Heart left ventricle (tissue), 16 donors: ENCODE measurements at regions not wholly inside any gene's neighbourhood (a gene's known extent, or its start where the extent isn't known, plus 50 kb on each side); places are given as distances from the start of the nearest gene placed in this dataset.
"Not testable (repeated sequence)": the region's sequence is repeated elsewhere in the genome, so short reads cannot be mapped to it uniquely, and the experiment has no call there.

Source experiments
- ATAC-seq, 4 donors: fragments of 200-7000 bp; cut with Tn5 transposase; one replicate each; pipeline ENCODE4 v1.9.1; 2020 to 2022; ENCODE audit warnings: moderate library complexity in 4 of 4, mild to moderate bottlenecking in 3 of 4, moderate number of reproducible peaks in 1 of 4
- DNase-seq, 5 donors: peaks; one replicate each; pipeline ENCODE4 v3.0.0-alpha.2; 2020
- H3K27ac ChIP-seq, 12 donors: fragments of 200-600 bp; sonication (generic) in 4 of 12; one replicate each; pipeline versions ENCODE4 v1.5.0 to v1.8.0; 2016 to 2022; ENCODE audit warnings: mild to moderate bottlenecking in 2 of 12
- H3K27me3 ChIP-seq, 9 donors: fragments of 200-600 bp; sonication (generic) in 2 of 9; one replicate each; pipeline versions ENCODE4 v1.5.1 to v1.8.0; 2016 to 2022; ENCODE audit warnings: mild to moderate bottlenecking in 3 of 9
- H3K36me3 ChIP-seq, 9 donors: fragments of 200-600 bp; sonication (generic) in 2 of 9; one replicate each; pipeline versions ENCODE4 v1.5.0 to v1.8.0; 2018 to 2022; ENCODE audit warnings: mild to moderate bottlenecking in 2 of 9
- H3K4me1 ChIP-seq, 12 donors: fragments of 200-600 bp; sonication (generic) in 4 of 12; one replicate each; pipeline versions ENCODE4 v1.5.0 to v1.8.0; 2016 to 2022; ENCODE audit warnings: mild to moderate bottlenecking in 3 of 12
- H3K4me3 ChIP-seq, 12 donors: fragments of 200-600 bp; sonication (generic) in 4 of 12; one replicate each; pipeline versions ENCODE4 v1.5.0 to v1.8.0; 2017 to 2022; ENCODE audit warnings: mild to moderate bottlenecking in 9 of 12, moderate library complexity in 4 of 12
- H3K9me3 ChIP-seq, 12 donors: fragments of 200-600 bp; sonication (generic) in 4 of 12; one replicate each; pipeline versions ENCODE4 v1.5.0 to v1.8.0; 2016 to 2022; ENCODE audit warnings: mild to moderate bottlenecking in 1 of 12
- POLR2A ChIP-seq, 2 donors: fragments of 450-650 bp; IDR thresholded peaks; one replicate each; pipeline ENCODE4 v1.6.1; 2017; ENCODE audit warnings: antibody characterized with exemption in 2 of 2, mild to moderate bottlenecking in 2 of 2, moderate library complexity in 2 of 2
- WGBS, 4 donors: extraction: QIAGEN DNeasy Blood & Tissue Kit in 2 of 4; methylation state at CpG; one replicate each; pipeline versions ENCODE4 v1.1.5 to v1.1.7; 2013 to 2018; 5-methylcytosine and 5-hydroxymethylcytosine counted together
- intact Hi-C, 10 donors: fragments of 100-400 bp; cut with DNase I; formaldehyde crosslinking; loops; one replicate each; pipeline versions ENCODE4 v1.11.1 to v1.14.2; 2022
- TF ChIP-seq, protein P1 (sequence below), 12 donors: fragments of 200-600 bp; sonication (generic) in 4 of 12; IDR thresholded peaks; one replicate each; pipeline versions ENCODE4 v1.5.0 to v1.8.0; 2018 to 2022; ENCODE audit warnings: antibody characterized with exemption in 12 of 12, mild to moderate bottlenecking in 5 of 12
- donor health status: ischemic (EF 13 %, LVEDD 7.1; RV severe dilation, severe dysfunction).
- donor health status: healthy with polysubstance abuse.
- donor health status: DM: no; HTN: yes; CAD: no.
- donor health status: DM: no; HTN: no; CAD: no.
- donor health status: ischemic (EF 25% LVEDD 6.9; RV normal size, moderate dysfunction).
- donor health status: ischemic (EF 25% LVEDD 5.7; RV mildly dilated, moderate dysfunction).
- donor health status: healthy.
- donor health status: DM: yes; HTN: yes; CAD: no.
- donor health status: ischemic (EF 35%, LVEDD 5.7; RV mildly dilated, moderate dysfunction).
- donor health status: nonischemic (EF 11% LVEDD 7.7; RV severe dilation, severe dysfunction).
- donor health status: DM: yes; HTN: yes; CAD: no.
- donor health status: PGD.
- donor health status: ischemic (EF 29% LVEDD 5.4; RV normal size, mild dysfunction).
- donor health status: nonischemic (EF 23%, LVEDD 6.1; RV moderate dilation, normal function).

DNA sequence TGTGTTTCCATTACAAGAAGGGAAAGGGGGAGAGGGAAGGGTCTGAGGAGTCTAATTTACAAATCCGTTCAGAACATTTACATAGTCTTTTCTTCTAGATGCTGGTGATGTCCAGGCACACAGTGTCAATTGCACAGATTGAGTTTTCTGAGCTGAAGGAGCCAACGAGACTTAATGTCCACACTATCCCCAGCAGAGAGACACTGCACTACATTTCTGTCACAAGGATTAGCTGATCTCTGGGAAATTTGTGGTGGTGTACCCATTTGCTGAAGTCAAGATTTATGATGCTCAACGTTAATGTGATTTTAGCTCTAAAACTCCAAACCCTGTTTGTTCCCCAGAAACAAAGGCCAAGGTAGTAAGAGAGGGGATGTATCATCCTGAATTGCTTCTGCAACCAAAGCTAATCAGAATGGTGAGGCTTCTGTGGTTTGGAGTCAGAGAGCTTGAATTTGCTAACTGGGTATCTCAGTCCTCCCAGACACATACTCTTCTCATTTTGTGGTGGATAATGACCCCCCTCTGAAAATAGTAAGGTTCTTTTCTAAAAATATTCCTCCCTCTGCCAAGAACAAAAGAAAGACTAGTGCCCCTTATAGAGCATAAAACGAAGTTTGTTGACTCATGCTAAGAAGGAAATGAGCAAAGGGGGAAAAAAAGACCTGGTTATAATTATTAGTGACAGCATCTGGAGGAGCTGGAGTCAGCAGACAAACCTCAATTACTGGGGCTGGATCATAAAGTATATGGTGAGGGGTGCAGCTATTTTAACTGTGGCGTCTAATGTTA, 416.9 kb downstream of the PSAT1 start:
- Histone ChIP-seq H3K36me3 (no peaks in the 10 kb centered on the region), H3K27me3 (no peaks in the 10 kb centered on the region), H3K27ac (no peak overlapping the region), H3K4me1 (no peaks in the 10 kb centered on the region), H3K9me3 (no peaks in the 10 kb centered on the region), H3K4me3 (no peak overlapping the region)
- ATAC-seq = no peak
- no peak for DNase-seq
- intact Hi-C loops = no loop called here
- TF ChIP-seq POLR2A (IDR thresholded peaks at IDR 0.05) = no peak
- TF ChIP-seq, protein P1, sequence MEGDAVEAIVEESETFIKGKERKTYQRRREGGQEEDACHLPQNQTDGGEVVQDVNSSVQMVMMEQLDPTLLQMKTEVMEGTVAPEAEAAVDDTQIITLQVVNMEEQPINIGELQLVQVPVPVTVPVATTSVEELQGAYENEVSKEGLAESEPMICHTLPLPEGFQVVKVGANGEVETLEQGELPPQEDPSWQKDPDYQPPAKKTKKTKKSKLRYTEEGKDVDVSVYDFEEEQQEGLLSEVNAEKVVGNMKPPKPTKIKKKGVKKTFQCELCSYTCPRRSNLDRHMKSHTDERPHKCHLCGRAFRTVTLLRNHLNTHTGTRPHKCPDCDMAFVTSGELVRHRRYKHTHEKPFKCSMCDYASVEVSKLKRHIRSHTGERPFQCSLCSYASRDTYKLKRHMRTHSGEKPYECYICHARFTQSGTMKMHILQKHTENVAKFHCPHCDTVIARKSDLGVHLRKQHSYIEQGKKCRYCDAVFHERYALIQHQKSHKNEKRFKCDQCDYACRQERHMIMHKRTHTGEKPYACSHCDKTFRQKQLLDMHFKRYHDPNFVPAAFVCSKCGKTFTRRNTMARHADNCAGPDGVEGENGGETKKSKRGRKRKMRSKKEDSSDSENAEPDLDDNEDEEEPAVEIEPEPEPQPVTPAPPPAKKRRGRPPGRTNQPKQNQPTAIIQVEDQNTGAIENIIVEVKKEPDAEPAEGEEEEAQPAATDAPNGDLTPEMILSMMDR (IDR thresholded peaks at IDR 0.05) = no peak
- WGBS, 4 donors = 54 to 67% (median 55%) methylated on average over 5 of the region's 5 CpGs

GRCh38 chr9:78714576-78714975, 417.7 kb downstream of the PSAT1 start:
- ATAC-seq (no peak), DNase-seq (no peak)
- Histone ChIP-seq H3K27ac (no peak overlapping the region), H3K9me3 (no peaks in the 10 kb centered on the region), H3K36me3 (no peaks in the 10 kb centered on the region), H3K4me3 (no peak overlapping the region), H3K4me1 (no peaks in the 10 kb centered on the region), H3K27me3 (no peaks in the 10 kb centered on the region)
- 39 to 45% (median 44%) methylated on average over 2 of the region's 2 CpGs for WGBS, 4 donors
- intact Hi-C loops = no loop called here
- TF ChIP-seq POLR2A (IDR thresholded peaks at IDR 0.05) = no peak
- TF ChIP-seq, protein P1 (IDR thresholded peaks at IDR 0.05) = no peak

DNA sequence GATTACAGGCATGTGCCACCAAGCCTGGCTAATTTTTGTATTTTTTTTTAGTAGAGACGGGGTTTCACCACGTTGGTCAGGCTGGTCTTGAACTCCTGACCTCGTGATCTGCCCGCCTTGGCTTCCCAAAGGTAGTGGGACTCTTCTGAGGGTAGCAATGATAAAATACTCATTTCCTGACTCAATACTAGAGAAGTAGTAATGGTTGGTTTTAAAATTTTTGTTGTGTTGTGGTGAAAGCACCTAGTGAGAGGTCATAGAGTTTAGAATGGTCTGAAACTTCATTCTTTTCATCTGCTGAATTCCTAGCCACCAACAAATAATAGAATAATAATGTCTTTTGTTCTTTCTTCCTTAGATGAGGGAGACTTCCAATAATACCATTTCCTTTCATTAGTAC, 422.1 kb downstream of the PSAT1 start:
- H3K27ac ChIP-seq, ATAC-seq, H3K27me3 ChIP-seq, DNase-seq, H3K36me3 ChIP-seq, H3K4me3 ChIP-seq, intact Hi-C loops, H3K4me1 ChIP-seq, H3K9me3 ChIP-seq: not testable (repeated sequence)
- WGBS, 4 donors = 81 to 82% (median 81%) methylated on average over 4 of the region's 4 CpGs

DNA sequence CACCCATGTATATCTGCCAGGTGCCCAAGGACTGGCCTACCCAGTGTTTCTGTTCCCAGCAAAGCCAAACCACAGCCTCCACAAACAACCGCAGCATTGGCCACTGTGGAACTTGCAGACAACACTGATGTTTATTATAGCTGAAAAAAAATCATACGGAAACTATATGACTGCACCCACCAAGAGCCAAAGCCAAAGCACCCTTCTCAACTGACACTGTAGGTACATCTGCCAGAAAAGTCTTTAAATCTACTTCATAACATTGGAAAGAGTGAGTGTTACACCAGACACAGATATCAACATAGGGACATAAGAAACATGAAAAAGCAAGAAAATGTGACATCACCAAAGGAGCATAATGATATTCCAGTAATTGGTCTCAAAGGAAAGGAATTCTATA, 428.0 kb downstream of the PSAT1 start:
- H3K27ac ChIP-seq = no peak overlapping the region
- H3K4me3 ChIP-seq = no peak overlapping the region
- no peaks in the 10 kb centered on the region for H3K4me1 ChIP-seq
- ATAC-seq (no peak), DNase-seq (no peak)
- no peaks in the 10 kb centered on the region for H3K27me3 ChIP-seq
- WGBS, 4 donors = 72 to 89% (median 88%) methylated on average over 2 of the region's 2 CpGs
- no peaks in the 10 kb centered on the region for H3K36me3 ChIP-seq
- H3K9me3 ChIP-seq = peaks cover 0 to 47% (median 13%) of the 10 kb centered on the region in 12 donors
- intact Hi-C loops = no loop called here
- TF ChIP-seq, protein P1 (IDR thresholded peaks at IDR 0.05) = no peak
- TF ChIP-seq POLR2A (IDR thresholded peaks at IDR 0.05) = no peak

GRCh38 chr9:78725503-78725902, 428.6 kb downstream of the PSAT1 start:
- Histone ChIP-seq H3K4me1 (no peaks in the 10 kb centered on the region), H3K9me3 (peaks cover 0 to 48% (median 13%) of the 10 kb centered on the region in 12 donors), H3K4me3 (no peak overlapping the region), H3K36me3 (no peaks in the 10 kb centered on the region), H3K27me3 (no peaks in the 10 kb centered on the region), H3K27ac (no peak overlapping the region)
- 70 to 82% (median 76%) methylated on average over 1 of the region's 1 CpG for WGBS, 4 donors
- no peak for TF ChIP-seq POLR2A (IDR thresholded peaks at IDR 0.05)
- TF ChIP-seq, protein P1 (IDR thresholded peaks at IDR 0.05) = no peak
- DNase-seq (no peak), ATAC-seq (no peak)
- intact Hi-C loops = no loop called here
